Bronchial epithelial cell (primary cell): ENCODE measurements at regions not wholly inside any gene's neighbourhood (a gene's known extent, or its start where the extent isn't known, plus 50 kb on each side); places are given as distances from the start of the nearest gene placed in this dataset.

Experiments used
- DNase-seq: peaks from one replicate; pipeline ENCODE4 v3.0.0-alpha.2; 2010; ENCODE audit warnings: low read depth
- FAIRE-seq: peaks from 2 replicates; lab custom pipeline; 2011; peaks lifted over from hg19 to GRCh38; lab: Jason Lieb, UNC
- H3K27me3 ChIP-seq: 2 replicates; pipeline ENCODE4 v1.5.1; 2011; ENCODE audit warnings: low read length; ENCODE audit not compliant: control insufficient read depth, insufficient read depth
- H3K36me3 ChIP-seq: 2 replicates; pipeline ENCODE4 v1.5.1; 2011; ENCODE audit warnings: low read length; ENCODE audit not compliant: control insufficient read depth, insufficient read depth
- H3K4me3 ChIP-seq: 2 replicates; pipeline ENCODE4 v1.5.1; 2011; ENCODE audit warnings: mild to moderate bottlenecking, low read depth, low read length, control low read depth
- CTCF ChIP-seq: IDR thresholded peaks from 2 replicates; pipeline ENCODE4 v1.5.1; 2011; ENCODE audit warnings: mild to moderate bottlenecking, moderate library complexity, low read length, control low read depth, inconsistent platforms; ENCODE audit not compliant: insufficient read depth, severe bottlenecking

GRCh38 chr10:83934641-83935338, 204.5 kb upstream of the GHITM start:
- DNase-seq (no peak), FAIRE-seq (no peak)
- Histone ChIP-seq H3K27me3 (no peaks in the 10 kb centered on the region), H3K4me3 (no peak overlapping the region), H3K36me3 (no peaks in the 10 kb centered on the region)
- TF ChIP-seq CTCF: no peak

DNA sequence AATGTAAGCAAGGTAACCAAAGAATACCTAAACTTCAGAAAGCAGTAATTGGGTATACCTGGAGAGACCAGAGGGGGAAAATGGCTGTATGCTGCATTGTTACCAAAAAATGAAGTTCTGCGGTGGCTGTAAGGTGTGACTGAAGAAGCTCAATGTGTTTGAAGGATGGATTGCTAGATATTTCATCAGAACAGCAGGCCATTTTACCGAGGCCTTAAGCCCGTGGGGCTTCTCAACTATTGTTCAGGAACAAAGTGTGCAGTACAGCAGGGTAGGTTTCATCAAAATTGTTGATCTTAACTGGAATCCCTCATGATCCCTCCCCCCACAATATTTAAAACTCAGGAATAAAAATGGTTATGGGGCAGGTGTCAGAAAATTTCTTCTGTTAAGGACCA, 204.0 kb upstream of the GHITM start:
- DNase-seq (no peak), FAIRE-seq (no peak)
- Histone ChIP-seq H3K4me3 (no peak overlapping the region), H3K27me3 (no peaks in the 10 kb centered on the region), H3K36me3 (no peaks in the 10 kb centered on the region)
- TF ChIP-seq CTCF: no peak

- Histone ChIP-seq H3K27me3 (no peaks in the 10 kb centered on the region), H3K4me3 (no peak overlapping the region), H3K36me3 (no peaks in the 10 kb centered on the region)
- TF ChIP-seq CTCF: no peak
- no peak for DNase-seq
- no peak for FAIRE-seq
Measured at GRCh38 chr10:83935911-83936310, 203.4 kb upstream of the GHITM start.

GRCh38 chr10:83937161-83937560, 202.1 kb upstream of the GHITM start:
- FAIRE-seq (no peak), DNase-seq (no peak)
- Histone ChIP-seq H3K4me3 (no peak overlapping the region), H3K27me3 (no peaks in the 10 kb centered on the region), H3K36me3 (no peaks in the 10 kb centered on the region)
- TF ChIP-seq CTCF: no peak

DNA sequence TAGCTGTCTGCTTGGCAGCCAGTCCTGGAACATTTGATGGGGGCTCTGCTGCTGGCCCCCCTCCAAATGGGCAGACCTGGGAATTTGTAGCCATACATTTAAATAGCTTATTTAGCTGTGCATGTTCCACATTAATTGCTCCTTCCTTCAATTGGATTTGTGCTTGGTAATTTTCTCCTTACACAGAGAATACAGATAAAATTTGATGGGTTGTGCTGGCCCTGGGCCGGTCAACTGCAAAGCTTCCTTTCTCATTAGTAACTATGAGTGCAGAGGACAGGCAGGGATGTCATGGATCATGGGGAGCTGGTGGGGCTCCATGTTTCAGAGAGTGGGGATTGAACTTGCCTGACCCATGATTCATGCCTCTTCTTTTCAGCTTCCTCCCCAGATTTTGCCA, 201.5 kb upstream of the GHITM start:
- no peak for TF ChIP-seq CTCF
- Histone ChIP-seq H3K36me3 (no peaks in the 10 kb centered on the region), H3K4me3 (no peak overlapping the region), H3K27me3 (no peaks in the 10 kb centered on the region)
- no peak for DNase-seq
- FAIRE-seq: no peak

GRCh38 chr10:83941189-83941588, 198.1 kb upstream of the GHITM start:
- FAIRE-seq (no peak), DNase-seq (no peak)
- Histone ChIP-seq H3K4me3 (no peak overlapping the region), H3K36me3 (no peaks in the 10 kb centered on the region), H3K27me3 (no peaks in the 10 kb centered on the region)
- no peak for TF ChIP-seq CTCF
